Upper lobe of right lung (tissue), 1 donor: ENCODE measurements at regions not wholly inside any gene's neighbourhood (a gene's known extent, or its start where the extent isn't known, plus 50 kb on each side); places are given as distances from the start of the nearest gene placed in this dataset.
"Not testable (repeated sequence)": the region's sequence is repeated elsewhere in the genome, so short reads cannot be mapped to it uniquely, and the experiment has no call there.

ENCODE experiments used
- ATAC-seq: fragments of 200-7000 bp; cut with Tn5 transposase; one replicate; pipeline ENCODE4 v1.9.1; 2020; ENCODE audit warnings: mild to moderate bottlenecking, moderate library complexity
- DNase-seq: peaks from one replicate; pipeline ENCODE4 v3.0.0-alpha.2; 2020
- H3K27ac ChIP-seq: fragments of 200-600 bp; one replicate; pipeline ENCODE4 v1.8.0; 2022
- H3K27me3 ChIP-seq: fragments of 200-600 bp; one replicate; pipeline ENCODE4 v1.8.0; 2022; ENCODE audit warnings: mild to moderate bottlenecking
- H3K36me3 ChIP-seq: fragments of 200-600 bp; one replicate; pipeline ENCODE4 v1.8.0; 2022
- H3K4me1 ChIP-seq: fragments of 200-600 bp; one replicate; pipeline ENCODE4 v1.8.0; 2022
- H3K4me3 ChIP-seq: fragments of 200-600 bp; one replicate; pipeline ENCODE4 v1.8.0; 2022; ENCODE audit warnings: mild to moderate bottlenecking
- H3K9me3 ChIP-seq: fragments of 200-600 bp; one replicate; pipeline ENCODE4 v1.8.0; 2022
- intact Hi-C: fragments of 100-400 bp; cut with DNase I; formaldehyde crosslinking; loops from one replicate; pipeline ENCODE4 v1.11.0; 2022
- TF ChIP-seq, protein P1 (sequence below): fragments of 200-600 bp; IDR thresholded peaks from one replicate; pipeline ENCODE4 v1.8.0; 2022; ENCODE audit warnings: antibody characterized with exemption
- donor health status: DM: no; HTN: yes; CAD: no; lungs with severe emphysema.

DNA sequence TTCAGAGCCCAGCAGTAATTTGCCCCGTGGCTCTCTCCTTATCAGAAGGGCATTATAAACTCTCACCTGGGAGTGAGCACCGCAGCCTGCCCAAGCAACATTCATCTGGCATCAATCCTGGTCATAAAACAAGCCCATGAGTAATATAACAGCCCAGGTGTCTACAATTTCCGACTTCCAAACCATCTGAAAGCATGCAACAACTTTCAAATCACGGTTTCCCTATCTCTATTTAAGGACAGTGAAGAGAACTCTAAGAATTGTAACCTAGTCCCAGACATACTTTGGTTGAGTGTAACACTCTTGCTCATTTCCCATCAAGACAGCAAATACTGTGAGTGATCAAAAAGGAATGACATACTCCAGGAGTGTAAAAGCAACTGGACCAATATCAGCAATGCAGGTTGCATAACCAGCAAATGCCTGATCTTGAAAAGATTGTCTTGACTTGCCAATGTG is 487.4 kb upstream of the SOX9 start:
- intact Hi-C loops, result no loop called here
- peak; percentile 82 for ATAC-seq
- Histone ChIP-seq H3K4me3 (no peak overlapping the region), H3K36me3 (no peaks in the 10 kb centered on the region), H3K27me3 (no peaks in the 10 kb centered on the region), H3K4me1 (peaks cover 10% of the 10 kb centered on the region), H3K27ac (no peak overlapping the region), H3K9me3 (no peaks in the 10 kb centered on the region)
- DNase-seq, result no peak
- TF ChIP-seq, protein P1, sequence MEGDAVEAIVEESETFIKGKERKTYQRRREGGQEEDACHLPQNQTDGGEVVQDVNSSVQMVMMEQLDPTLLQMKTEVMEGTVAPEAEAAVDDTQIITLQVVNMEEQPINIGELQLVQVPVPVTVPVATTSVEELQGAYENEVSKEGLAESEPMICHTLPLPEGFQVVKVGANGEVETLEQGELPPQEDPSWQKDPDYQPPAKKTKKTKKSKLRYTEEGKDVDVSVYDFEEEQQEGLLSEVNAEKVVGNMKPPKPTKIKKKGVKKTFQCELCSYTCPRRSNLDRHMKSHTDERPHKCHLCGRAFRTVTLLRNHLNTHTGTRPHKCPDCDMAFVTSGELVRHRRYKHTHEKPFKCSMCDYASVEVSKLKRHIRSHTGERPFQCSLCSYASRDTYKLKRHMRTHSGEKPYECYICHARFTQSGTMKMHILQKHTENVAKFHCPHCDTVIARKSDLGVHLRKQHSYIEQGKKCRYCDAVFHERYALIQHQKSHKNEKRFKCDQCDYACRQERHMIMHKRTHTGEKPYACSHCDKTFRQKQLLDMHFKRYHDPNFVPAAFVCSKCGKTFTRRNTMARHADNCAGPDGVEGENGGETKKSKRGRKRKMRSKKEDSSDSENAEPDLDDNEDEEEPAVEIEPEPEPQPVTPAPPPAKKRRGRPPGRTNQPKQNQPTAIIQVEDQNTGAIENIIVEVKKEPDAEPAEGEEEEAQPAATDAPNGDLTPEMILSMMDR, result no peak

DNA sequence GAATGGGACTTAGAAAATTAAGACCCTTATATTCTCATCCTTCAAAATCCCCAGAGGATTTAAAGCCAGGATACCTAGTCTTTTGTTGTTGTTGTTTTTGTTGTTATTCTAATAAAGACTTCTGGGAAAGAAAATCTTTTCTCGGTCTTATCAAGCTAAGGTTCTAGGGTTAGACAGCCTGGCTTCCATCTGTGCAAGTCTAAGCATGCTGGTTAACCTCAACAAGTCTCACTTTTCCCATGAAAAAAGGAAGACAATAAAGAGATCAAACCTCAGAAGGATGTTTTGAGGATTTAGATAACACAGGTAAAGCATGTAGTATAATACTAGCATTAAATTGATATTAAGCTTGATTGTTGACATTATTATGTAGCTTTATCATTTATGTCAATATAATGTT is 486.4 kb upstream of the SOX9 start:
- H3K4me3 ChIP-seq, result no peak overlapping the region
- TF ChIP-seq, protein P1, result no peak
- H3K27ac ChIP-seq, result no peak overlapping the region
- no peaks in the 10 kb centered on the region for H3K27me3 ChIP-seq
- no peak for DNase-seq
- no peak for ATAC-seq
- H3K36me3 ChIP-seq, result no peaks in the 10 kb centered on the region
- intact Hi-C loops, result no loop called here
- peaks cover 10% of the 10 kb centered on the region for H3K4me1 ChIP-seq
- no peaks in the 10 kb centered on the region for H3K9me3 ChIP-seq

DNA sequence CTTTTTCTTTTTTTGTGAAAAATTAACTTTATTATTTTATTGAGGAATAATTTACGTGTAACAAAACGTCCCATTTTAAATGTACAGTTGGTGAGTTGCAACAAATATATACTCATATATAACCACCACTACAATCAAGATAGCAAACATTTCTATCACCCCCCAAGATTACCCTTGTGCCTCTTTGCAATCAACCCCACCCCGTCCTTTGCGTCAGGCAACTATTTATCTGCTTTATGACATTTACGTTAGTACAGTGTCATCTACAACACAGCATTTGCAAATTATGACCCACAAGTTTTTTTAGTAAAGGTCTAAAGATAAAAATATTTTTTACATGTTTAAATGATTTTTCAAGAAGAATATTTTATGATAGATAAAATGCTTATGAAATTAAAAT is 485.6 kb upstream of the SOX9 start:
- ATAC-seq, result no peak
- Histone ChIP-seq H3K27me3 (no peaks in the 10 kb centered on the region), H3K27ac (no peak overlapping the region), H3K36me3 (no peaks in the 10 kb centered on the region), H3K4me1 (peaks cover 10% of the 10 kb centered on the region), H3K4me3 (no peak overlapping the region), H3K9me3 (no peaks in the 10 kb centered on the region)
- intact Hi-C loops, result no loop called here
- DNase-seq, result no peak
- TF ChIP-seq, protein P1, result no peak

DNA sequence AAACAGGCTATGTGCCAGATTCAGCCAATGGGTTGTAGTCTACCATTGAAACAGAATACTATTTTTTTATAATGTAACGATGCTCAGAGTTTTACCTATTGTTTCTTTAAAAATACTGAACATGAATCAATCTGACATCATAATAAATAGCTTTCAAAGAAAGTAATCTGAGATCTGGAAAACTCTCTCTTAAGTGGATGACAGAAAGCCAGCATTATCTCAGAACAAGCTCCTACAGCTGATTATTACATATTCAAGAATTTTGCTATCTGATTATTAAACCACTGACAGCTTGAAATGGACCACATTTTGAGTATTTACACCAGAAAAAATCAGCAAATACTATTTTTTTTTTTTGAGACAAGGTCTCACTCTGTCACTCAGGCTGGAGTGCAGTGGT is 484.2 kb upstream of the SOX9 start:
- peaks cover 10% of the 10 kb centered on the region for H3K4me1 ChIP-seq
- H3K9me3 ChIP-seq, result no peaks in the 10 kb centered on the region
- TF ChIP-seq, protein P1, result no peak
- intact Hi-C loops, result no loop called here
- no peaks in the 10 kb centered on the region for H3K36me3 ChIP-seq
- no peak overlapping the region for H3K27ac ChIP-seq
- DNase-seq (no peak), ATAC-seq (no peak)
- no peaks in the 10 kb centered on the region for H3K27me3 ChIP-seq
- H3K4me3 ChIP-seq, result no peak overlapping the region

DNA sequence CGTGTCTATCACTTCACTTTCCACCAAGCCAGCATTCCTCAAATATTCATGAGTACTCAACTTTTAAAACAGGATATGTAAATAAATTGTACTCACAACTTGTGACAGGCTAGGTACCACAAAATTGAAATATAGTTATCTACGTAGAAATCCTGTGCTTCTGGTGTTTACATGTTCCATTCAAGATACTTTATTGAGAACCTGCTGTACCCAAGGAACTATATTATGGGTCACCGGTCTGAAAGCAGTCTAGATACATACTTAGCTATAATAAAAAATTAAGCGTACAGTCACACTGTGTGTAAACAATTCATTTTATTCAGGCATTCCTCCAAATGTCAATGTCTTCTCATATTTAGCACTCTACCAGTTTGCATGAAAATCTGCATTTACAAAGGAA is 482.2 kb upstream of the SOX9 start:
- Histone ChIP-seq H3K4me3 (no peak overlapping the region), H3K27ac (no peak overlapping the region), H3K27me3 (no peaks in the 10 kb centered on the region), H3K36me3 (no peaks in the 10 kb centered on the region), H3K4me1 (no peaks in the 10 kb centered on the region), H3K9me3 (no peaks in the 10 kb centered on the region)
- no peak for DNase-seq
- intact Hi-C loops, result no loop called here
- TF ChIP-seq, protein P1, result no peak
- peak; percentile 43 for ATAC-seq

DNA sequence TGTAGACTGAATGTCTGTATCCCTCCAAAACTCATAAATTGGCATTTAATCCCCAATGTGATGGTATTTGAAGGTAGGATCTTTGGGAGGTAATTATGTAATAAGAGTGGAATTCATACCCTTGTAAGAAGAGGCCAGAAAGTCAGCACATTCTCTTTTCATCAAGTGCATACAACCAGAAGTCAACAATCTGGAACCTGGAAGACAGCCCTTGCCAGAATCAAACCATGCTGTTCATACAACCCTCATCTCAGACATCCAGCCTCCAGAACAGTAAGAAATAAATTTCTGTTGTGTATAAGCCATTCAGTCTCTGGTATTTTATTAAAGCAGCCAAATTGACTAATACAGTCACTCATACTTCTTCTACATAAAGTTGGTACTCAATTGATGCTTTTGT is 481.0 kb upstream of the SOX9 start:
- intact Hi-C loops, result no loop called here
- DNase-seq (no peak), ATAC-seq (peak; percentile 49)

DNA sequence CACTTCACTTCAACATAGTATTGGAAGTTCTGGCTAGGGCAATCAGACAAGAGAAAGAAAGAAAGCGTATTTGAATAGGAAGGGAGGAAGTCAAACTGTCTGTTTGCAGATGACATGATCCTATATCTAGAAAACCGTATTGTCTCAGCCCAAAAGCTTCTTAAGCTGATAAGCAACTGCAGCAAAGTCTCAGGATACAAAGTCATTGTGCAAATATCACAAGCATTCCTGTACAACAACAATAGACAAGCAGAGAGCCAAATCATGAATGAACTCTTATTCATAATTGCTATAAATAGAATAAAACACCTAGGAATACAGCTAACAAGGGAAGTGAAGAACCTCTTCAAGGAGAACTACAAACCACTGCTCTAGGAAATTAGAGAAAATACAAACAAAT is 473.9 kb upstream of the SOX9 start:
- H3K27me3 ChIP-seq, H3K4me1 ChIP-seq, intact Hi-C loops, ATAC-seq, H3K27ac ChIP-seq, H3K36me3 ChIP-seq, H3K9me3 ChIP-seq, H3K4me3 ChIP-seq, DNase-seq: not testable (repeated sequence)

More for the DNA sequence above, 481.0 kb upstream of the SOX9 start:
- H3K27ac ChIP-seq, result no peak overlapping the region
- no peaks in the 10 kb centered on the region for H3K36me3 ChIP-seq
- TF ChIP-seq, protein P1, result no peak
- H3K9me3 ChIP-seq, result no peaks in the 10 kb centered on the region
- no peaks in the 10 kb centered on the region for H3K4me1 ChIP-seq
- H3K4me3 ChIP-seq, result no peak overlapping the region
- H3K27me3 ChIP-seq, result no peaks in the 10 kb centered on the region

DNA sequence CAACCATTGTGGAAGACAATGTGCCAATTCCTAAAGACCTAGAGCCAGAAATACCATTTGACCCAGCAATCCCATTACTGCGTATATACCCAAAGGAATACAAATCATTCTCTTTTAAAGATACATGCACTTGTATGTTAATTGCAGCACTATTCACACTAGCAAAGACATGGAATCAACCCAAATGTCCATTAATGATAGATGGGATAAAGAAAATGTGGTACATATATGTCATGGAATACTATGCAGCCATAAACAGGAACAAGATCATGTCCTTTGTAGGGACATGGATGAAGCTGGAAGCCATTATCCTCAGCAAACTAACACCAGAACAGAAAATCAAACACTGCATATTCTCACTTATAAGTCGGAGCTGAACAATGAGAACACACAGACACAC is 472.5 kb upstream of the SOX9 start:
- H3K4me3 ChIP-seq, H3K27me3 ChIP-seq, H3K4me1 ChIP-seq, intact Hi-C loops, H3K27ac ChIP-seq, H3K9me3 ChIP-seq, DNase-seq, H3K36me3 ChIP-seq, ATAC-seq: not testable (repeated sequence)
